Activated CD4-positive, alpha-beta T cell treated with anti-CD3 and anti-CD28 coated beads, Interleukin-2, amount 50 U/mL, for 16 hours (primary cell): ENCODE measurements at regions not wholly inside any gene's neighbourhood (a gene's known extent, or its start where the extent isn't known, plus 50 kb on each side); places are given as distances from the start of the nearest gene placed in this dataset.

Experiments used
- DNase-seq: peaks from one replicate; pipeline ENCODE4 v3.0.0-alpha.2; 2020

- DNase-seq, result no peak
These were observed 280.5 kb upstream of the IRX4 start for GRCh38 chr5:2163060-2163856.

- DNase-seq, result no peak
These were observed 278.1 kb upstream of the IRX4 start for GRCh38 chr5:2160811-2161210.

GRCh38 chr5:2158767-2159166, 276.0 kb upstream of the IRX4 start:
- no peak for DNase-seq

- DNase-seq, result no peak
These were observed 275.4 kb upstream of the IRX4 start for GRCh38 chr5:2158109-2158508.

- DNase-seq, result no peak
These were observed 274.6 kb upstream of the IRX4 start for GRCh38 chr5:2157372-2157771.

- DNase-seq, result no peak
These were observed 273.8 kb upstream of the IRX4 start for GRCh38 chr5:2156358-2157059.

- no peak for DNase-seq
These were observed 272.8 kb upstream of the IRX4 start for GRCh38 chr5:2155556-2155955.

- DNase-seq, result no peak
These were observed 271.1 kb upstream of the IRX4 start for GRCh38 chr5:2153802-2154201.

GRCh38 chr5:2153350-2153749, 270.6 kb upstream of the IRX4 start:
- no peak for DNase-seq

- peak; percentile 30 for DNase-seq
These were observed 268.7 kb upstream of the IRX4 start for GRCh38 chr5:2151301-2151888.

GRCh38 chr5:2149195-2149539, 266.4 kb upstream of the IRX4 start:
- DNase-seq, result peak; percentile 10

- DNase-seq, result no peak
These were observed 265.8 kb upstream of the IRX4 start for GRCh38 chr5:2148312-2149194.

GRCh38 chr5:2147504-2148311, 265.0 kb upstream of the IRX4 start:
- DNase-seq, result no peak

- no peak for DNase-seq
These were observed 261.1 kb upstream of the IRX4 start for GRCh38 chr5:2143646-2144353.

- no peak for DNase-seq
These were observed 260.4 kb upstream of the IRX4 start for GRCh38 chr5:2143088-2143487.

GRCh38 chr5:2142456-2142954, 259.8 kb upstream of the IRX4 start:
- DNase-seq, result no peak

- DNase-seq, result no peak
These were observed 258.7 kb upstream of the IRX4 start for GRCh38 chr5:2141254-2142000.

- DNase-seq, result no peak
These were observed 257.9 kb upstream of the IRX4 start for GRCh38 chr5:2140501-2141175.

- DNase-seq, result no peak
These were observed 256.8 kb upstream of the IRX4 start for GRCh38 chr5:2139478-2139877.

GRCh38 chr5:2138896-2139295, 256.2 kb upstream of the IRX4 start:
- no peak for DNase-seq
